ENCODE measurements at regions not wholly inside any gene's neighbourhood (a gene's known extent, or its start where the extent isn't known, plus 50 kb on each side); places are given as distances from the start of the nearest gene placed in this dataset.

DNA sequence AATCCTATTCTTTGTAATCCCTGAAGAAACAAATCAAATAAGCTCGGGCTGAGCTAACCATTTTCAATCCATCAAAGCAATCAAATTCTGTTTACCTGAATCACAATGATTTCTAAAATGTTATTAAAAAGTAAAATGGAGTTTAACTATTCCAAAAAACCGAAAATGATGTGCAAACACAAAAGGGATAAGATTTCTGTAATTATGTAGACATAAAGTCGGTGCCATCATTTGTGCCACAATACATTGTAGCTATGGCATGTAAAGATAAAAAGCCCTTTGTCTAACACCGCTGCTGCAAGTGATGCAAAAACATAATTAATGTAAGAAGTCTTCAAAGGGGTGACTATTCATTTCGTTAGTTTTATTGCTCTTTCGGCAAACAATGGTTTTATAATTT is 125.1 kb upstream of the FAM204A start:
- TF ChIP-seq POLR2A (IDR thresholded peaks at IDR 0.05), result no peak
- TF ChIP-seq, protein P1, sequence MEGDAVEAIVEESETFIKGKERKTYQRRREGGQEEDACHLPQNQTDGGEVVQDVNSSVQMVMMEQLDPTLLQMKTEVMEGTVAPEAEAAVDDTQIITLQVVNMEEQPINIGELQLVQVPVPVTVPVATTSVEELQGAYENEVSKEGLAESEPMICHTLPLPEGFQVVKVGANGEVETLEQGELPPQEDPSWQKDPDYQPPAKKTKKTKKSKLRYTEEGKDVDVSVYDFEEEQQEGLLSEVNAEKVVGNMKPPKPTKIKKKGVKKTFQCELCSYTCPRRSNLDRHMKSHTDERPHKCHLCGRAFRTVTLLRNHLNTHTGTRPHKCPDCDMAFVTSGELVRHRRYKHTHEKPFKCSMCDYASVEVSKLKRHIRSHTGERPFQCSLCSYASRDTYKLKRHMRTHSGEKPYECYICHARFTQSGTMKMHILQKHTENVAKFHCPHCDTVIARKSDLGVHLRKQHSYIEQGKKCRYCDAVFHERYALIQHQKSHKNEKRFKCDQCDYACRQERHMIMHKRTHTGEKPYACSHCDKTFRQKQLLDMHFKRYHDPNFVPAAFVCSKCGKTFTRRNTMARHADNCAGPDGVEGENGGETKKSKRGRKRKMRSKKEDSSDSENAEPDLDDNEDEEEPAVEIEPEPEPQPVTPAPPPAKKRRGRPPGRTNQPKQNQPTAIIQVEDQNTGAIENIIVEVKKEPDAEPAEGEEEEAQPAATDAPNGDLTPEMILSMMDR (IDR thresholded peaks at IDR 0.05), result no peak
- no peak for TF ChIP-seq POLR2AphosphoS5 (IDR thresholded peaks at IDR 0.05)
